GM10248 (cell line): ENCODE measurements at regions not wholly inside any gene's neighbourhood (a gene's known extent, or its start where the extent isn't known, plus 50 kb on each side); places are given as distances from the start of the nearest gene placed in this dataset.

Experiments used
- CTCF ChIA-PET: fragments of 300-600 bp; sonication (Branson Sonifier 250); formaldehyde crosslinking; extraction: SDS; loops from one replicate; lab custom pipeline; 2021; ENCODE audit warnings: antibody characterized with exemption; lab: Yijun Ruan, JAX
- POLR2A ChIA-PET: fragments of 350-650 bp; sonication (Branson Sonifier 250); formaldehyde crosslinking; extraction: SDS; loops from one replicate; lab custom pipeline; 2020; ENCODE audit warnings: antibody characterized with exemption; lab: Yijun Ruan, JAX
- DNase-seq: peaks from one replicate; pipeline ENCODE4 v3.0.0; 2012; ENCODE audit errors: extremely low spot score
- TF ChIP-seq, protein P1 (sequence below): IDR thresholded peaks from 2 replicates; pipeline ENCODE4 v1.5.1; 2012; ENCODE audit warnings: mild to moderate bottlenecking, low read depth; ENCODE audit errors: extremely low read depth, missing control alignments, control extremely low read depth

DNA sequence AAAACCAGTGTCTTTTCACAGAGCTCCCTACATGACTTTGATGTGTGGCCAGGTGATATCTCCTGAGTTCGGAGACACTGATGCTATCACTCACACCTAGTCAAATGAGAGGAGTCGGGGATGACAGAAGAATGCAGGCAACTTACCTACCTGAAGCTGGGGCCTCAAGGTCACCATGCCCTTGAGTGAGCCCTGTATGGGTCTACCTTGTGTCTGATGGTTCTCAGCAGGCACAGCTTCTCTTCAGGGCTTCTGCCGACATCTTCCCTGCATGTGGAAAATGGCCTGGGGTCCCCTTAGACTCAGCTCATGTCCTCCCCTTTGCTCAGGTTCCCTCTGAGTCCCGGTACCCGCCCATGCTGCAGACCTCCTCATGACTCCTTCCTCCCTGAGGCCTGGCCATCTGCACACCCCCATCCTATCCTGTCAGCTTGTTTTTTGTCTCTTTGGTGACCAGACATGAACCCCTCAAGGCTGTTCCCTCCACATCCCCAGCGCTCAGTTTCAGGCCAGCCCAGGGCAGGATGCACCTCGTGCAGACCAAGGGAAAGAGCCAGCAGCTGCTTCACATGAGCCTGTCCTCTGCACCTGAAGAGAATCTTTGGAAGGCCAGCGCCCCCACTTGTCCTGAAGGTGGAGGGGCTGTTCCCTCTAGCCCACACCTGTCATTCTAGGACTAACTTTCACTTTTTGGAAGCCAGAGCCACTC, 74.6 kb upstream of the GDF10 start:
- TF ChIP-seq, protein P1, sequence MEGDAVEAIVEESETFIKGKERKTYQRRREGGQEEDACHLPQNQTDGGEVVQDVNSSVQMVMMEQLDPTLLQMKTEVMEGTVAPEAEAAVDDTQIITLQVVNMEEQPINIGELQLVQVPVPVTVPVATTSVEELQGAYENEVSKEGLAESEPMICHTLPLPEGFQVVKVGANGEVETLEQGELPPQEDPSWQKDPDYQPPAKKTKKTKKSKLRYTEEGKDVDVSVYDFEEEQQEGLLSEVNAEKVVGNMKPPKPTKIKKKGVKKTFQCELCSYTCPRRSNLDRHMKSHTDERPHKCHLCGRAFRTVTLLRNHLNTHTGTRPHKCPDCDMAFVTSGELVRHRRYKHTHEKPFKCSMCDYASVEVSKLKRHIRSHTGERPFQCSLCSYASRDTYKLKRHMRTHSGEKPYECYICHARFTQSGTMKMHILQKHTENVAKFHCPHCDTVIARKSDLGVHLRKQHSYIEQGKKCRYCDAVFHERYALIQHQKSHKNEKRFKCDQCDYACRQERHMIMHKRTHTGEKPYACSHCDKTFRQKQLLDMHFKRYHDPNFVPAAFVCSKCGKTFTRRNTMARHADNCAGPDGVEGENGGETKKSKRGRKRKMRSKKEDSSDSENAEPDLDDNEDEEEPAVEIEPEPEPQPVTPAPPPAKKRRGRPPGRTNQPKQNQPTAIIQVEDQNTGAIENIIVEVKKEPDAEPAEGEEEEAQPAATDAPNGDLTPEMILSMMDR: no peak
- CTCF ChIA-PET: interaction anchor here (0.7 to 1.7 kb wide), 2 partner anchors 9 to 18 kb away, joined by 3 to 5 read pairs; no protein-coding TSS in a partner anchor
- POLR2A ChIA-PET: no interaction called here
- DNase-seq: no peak

DNA sequence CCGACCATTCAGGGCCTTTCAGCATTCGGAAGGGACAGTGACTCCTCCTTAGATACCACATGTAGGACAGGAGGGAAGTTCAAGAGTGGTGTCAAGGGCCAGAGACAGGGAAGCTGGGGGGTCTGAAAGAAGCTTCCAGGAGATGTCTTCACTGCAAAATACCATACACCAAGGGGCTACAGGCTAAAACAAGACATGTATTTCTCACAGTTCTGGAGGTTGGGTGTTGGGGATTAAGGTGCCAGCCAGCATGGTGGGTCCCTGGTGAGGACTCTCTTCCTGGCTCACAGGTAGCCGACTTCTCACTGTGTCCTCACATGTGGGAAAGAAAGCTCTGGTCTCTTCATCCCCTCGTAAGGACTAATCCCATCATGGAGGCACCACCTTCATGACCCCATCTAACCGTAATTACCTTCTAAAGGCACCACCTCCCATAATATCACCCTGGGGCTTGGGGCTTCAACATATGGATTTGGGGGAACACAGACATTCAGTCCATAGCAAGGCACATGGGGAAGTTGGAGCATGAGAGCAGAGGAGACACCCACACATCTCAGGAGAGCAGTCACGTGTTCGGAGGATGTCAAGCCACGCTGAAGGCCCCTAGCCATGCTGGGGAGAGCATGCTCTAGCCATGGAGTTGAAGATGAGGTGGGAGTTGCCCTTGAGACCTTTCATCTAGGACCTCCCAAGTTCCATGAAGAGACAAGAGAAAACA, 73.9 kb upstream of the GDF10 start:
- ChIA-PET CTCF (no interaction called here), POLR2A (no interaction called here)
- TF ChIP-seq, protein P1: no peak
- no peak for DNase-seq

DNA sequence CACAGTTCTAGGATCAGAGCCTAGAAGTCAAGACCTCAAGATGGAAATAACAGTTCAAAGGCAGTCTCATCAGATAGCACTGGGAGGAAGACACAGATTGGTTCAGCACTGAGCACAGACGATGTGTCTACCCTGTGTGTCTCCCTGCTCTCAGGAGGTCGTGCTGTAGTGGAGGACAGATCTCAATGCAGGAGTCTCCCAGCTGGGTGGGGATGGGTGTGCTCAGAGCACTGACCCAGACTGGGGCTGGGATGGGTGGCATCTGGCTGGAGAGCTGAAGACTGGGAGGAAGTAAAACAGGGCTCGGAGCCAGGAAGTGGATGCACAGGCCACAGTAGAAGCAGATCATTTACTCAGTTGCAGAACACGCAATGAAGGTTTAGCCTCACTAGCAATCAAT, 69.5 kb upstream of the GDF10 start:
- TF ChIP-seq, protein P1: no peak
- ChIA-PET POLR2A (no interaction called here), CTCF (no interaction called here)
- DNase-seq: no peak

DNA sequence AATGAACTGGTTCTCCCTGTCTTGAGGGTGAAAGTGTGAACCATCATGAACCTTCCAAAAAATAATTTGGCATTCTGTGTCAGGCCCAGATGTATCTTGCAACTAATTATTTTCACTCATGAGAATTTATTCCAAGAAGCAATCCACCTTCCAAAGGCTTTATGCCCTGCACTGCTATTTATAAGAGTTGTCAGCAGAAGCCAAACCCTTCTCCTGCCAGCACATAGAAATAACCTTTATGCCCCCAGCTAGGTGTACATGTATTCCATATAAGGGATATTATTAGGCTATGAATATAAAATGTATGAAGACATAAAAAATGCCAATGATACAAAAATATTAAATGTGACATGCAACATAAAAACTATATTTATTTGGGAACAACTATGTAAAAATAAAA, 69.0 kb upstream of the GDF10 start:
- TF ChIP-seq, protein P1: no peak
- ChIA-PET POLR2A (no interaction called here), CTCF (interaction anchor here (1.4 kb wide), 1 partner anchor 81 kb away, joined by 3 read pairs; no protein-coding TSS in a partner anchor)
- no peak for DNase-seq

DNA sequence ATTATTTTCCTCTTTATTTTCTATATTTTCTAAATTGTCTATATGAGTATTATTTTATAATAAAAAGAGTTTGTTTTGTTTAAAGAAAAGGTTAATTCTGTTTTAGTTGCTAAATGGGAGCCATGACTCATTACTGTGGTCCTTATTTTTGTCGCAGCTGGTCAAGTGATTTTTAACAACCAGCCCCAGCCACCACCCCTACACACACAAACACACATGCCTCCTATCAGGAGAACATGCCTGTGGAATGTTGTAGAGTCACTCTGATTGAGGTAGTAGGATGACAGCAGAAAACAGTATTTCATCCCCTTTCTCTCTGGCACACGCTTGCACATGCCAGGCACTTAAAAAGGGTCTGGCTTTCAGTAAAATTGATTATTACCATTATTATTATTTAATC, 68.6 kb upstream of the GDF10 start:
- no peak for DNase-seq
- ChIA-PET CTCF (interaction anchor here (1.4 kb wide), 1 partner anchor 80 kb away, joined by 3 read pairs; no protein-coding TSS in a partner anchor), POLR2A (no interaction called here)
- TF ChIP-seq, protein P1: no peak

DNA sequence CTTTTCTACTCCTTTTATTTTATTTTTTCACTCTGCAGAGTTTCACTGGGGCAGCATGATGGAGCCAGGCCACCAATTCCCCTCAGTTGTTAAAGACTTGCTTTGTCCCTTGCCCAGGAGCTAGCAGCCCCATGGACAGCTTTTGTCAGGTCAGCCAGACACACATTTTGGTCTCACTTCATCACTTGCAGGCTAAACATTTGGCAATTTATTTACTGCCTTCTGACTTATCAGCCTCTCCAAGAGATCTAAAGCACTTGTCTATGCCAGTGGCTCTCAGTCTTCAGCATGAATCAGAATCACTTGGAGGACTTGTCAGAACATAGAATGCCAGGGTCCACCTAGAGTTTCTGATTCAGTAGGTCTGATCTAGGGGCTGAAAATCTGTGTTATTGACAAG, 66.4 kb upstream of the GDF10 start:
- DNase-seq: no peak
- TF ChIP-seq, protein P1: no peak
- ChIA-PET POLR2A (no interaction called here), CTCF (no interaction called here)
